H1 (cell line): ENCODE measurements at regions not wholly inside any gene's neighbourhood (a gene's known extent, or its start where the extent isn't known, plus 50 kb on each side); places are given as distances from the start of the nearest gene placed in this dataset.

ENCODE experiments used
- BCL11A ChIP-seq, 2 experiments: IDR thresholded peaks; one replicate each; pipeline ENCODE4 v1.6.1; 2011; ENCODE audit warnings: low read depth in 2 of 2, low read length in 2 of 2, mild to moderate bottlenecking in 2 of 2
- EP300 ChIP-seq, 2 experiments: IDR thresholded peaks; 1 replicate in 1 of 2; 2 replicates in 1 of 2; pipeline ENCODE4 v1.6.1; 2011 to 2012; ENCODE audit warnings: low read depth in 2 of 2, low read length in 2 of 2, mild to moderate bottlenecking in 2 of 2, borderline replicate concordance in 1 of 2, inconsistent platforms in 1 of 2, moderate library complexity in 1 of 2
- MAX ChIP-seq: IDR thresholded peaks from 2 replicates; pipeline ENCODE4 v1.6.1; 2012; ENCODE audit warnings: inconsistent platforms
- SP1 ChIP-seq: IDR thresholded peaks from 2 replicates; pipeline ENCODE4 v1.6.1; 2011; ENCODE audit warnings: low read depth, low read length
- SP2 ChIP-seq: IDR thresholded peaks from 2 replicates; pipeline ENCODE4 v1.6.1; 2012; ENCODE audit warnings: mild to moderate bottlenecking, low read length, inconsistent platforms

- no peak for TF ChIP-seq BCL11A (IDR thresholded peaks at IDR 0.05; ENCODE audit: low read depth in 2 of 2, low read length in 2 of 2)
- no peak for TF ChIP-seq MAX
- no peak for TF ChIP-seq SP1
- TF ChIP-seq EP300 (IDR thresholded peaks at IDR 0.05; ENCODE audit: borderline replicate concordance in 1 of 2, low read depth in 2 of 2, low read length in 2 of 2) = no peak
- TF ChIP-seq SP2 = no peak
These were observed 121.8 kb upstream of the AJAP1 start (continued) for GRCh38 chr1:4532656-4533055.
